K562 (cell line): ENCODE measurements at regions not wholly inside any gene's neighbourhood (a gene's known extent, or its start where the extent isn't known, plus 50 kb on each side); places are given as distances from the start of the nearest gene placed in this dataset.

Experiments
- CHD4 ChIP-seq: fragments of 200-600 bp; sonication (generic); IDR thresholded peaks from 3 replicates; pipeline ENCODE4 v1.6.1; 2012; ENCODE audit warnings: low read depth, mild to moderate bottlenecking, mixed read lengths, low read length, inconsistent platforms; ENCODE audit not compliant: insufficient read depth, insufficient replicate concordance, poor library complexity, severe bottlenecking
- EP300 ChIP-seq: IDR thresholded peaks from 2 replicates; pipeline ENCODE4 v1.6.1; 2012; ENCODE audit warnings: low read length, improper control_type of control experiment
- FOXK2 ChIP-seq, 2 experiments: fragments of 450-650 bp; IDR thresholded peaks in 1 of 2; conservative IDR thresholded peaks in 1 of 2; 2 replicates each; pipeline ENCODE4 v1.6.1; 2016; ENCODE audit warnings: low read depth in 2 of 2, mild to moderate bottlenecking in 1 of 2
- HDAC3 ChIP-seq: fragments of 450-650 bp; IDR thresholded peaks from 2 replicates; pipeline ENCODE4 v1.6.1; 2018; ENCODE audit warnings: borderline replicate concordance, mild to moderate bottlenecking, moderate library complexity; ENCODE audit not compliant: partially characterized antibody
- HDAC8 ChIP-seq: fragments of 450-650 bp; IDR thresholded peaks from 2 replicates; pipeline ENCODE4 v1.6.1; 2016; ENCODE audit warnings: mild to moderate bottlenecking, missing genetic modification characterization, moderate library complexity, missing compliant biosample characterization
- KLF16 ChIP-seq: IDR thresholded peaks from 2 replicates; pipeline ENCODE4 v1.6.1; 2016; ENCODE audit warnings: antibody characterized with exemption
- MXI1 ChIP-seq: IDR thresholded peaks from 2 replicates; pipeline ENCODE4 v1.6.1; 2011; ENCODE audit warnings: low read depth, mild to moderate bottlenecking, improper control_type of control experiment, low read length
- NR1H2 ChIP-seq: sonication (generic); formaldehyde crosslinking; IDR thresholded peaks from 2 replicates; pipeline ENCODE4 v1.4.0; 2020; ENCODE audit warnings: mild to moderate bottlenecking, missing genetic modification reagents
- PHTF2 ChIP-seq: fragments of 250-450 bp; sonication (Bioruptor Pico); IDR thresholded peaks from 2 replicates; pipeline ENCODE4 v1.5.0; 2021; ENCODE audit warnings: mild to moderate bottlenecking
- RB1 ChIP-seq: fragments of 450-650 bp; IDR thresholded peaks from 2 replicates; pipeline ENCODE4 v1.6.1; 2017; ENCODE audit warnings: low read depth, mild to moderate bottlenecking
- RBM22 ChIP-seq: fragments of 200-400 bp; formaldehyde crosslinking; IDR thresholded peaks from 2 replicates; pipeline ENCODE4 v1.6.1; 2018; ENCODE audit warnings: low read length, low read depth; ENCODE audit not compliant: poor library complexity, severe bottlenecking
- RNF2 ChIP-seq: sonication (generic); IDR thresholded peaks from 2 replicates; pipeline ENCODE4 v1.6.1; 2016
- SIRT6 ChIP-seq: IDR thresholded peaks from one replicate; pipeline ENCODE4 v1.6.1; 2012; ENCODE audit warnings: low read depth, mild to moderate bottlenecking, control low read depth, inconsistent platforms, low read length, moderate library complexity
- TAF9B ChIP-seq: fragments of 450-650 bp; IDR thresholded peaks from 2 replicates; pipeline ENCODE4 v1.6.1; 2018; ENCODE audit warnings: mild to moderate bottlenecking; ENCODE audit not compliant: partially characterized antibody
- TARDBP ChIP-seq: fragments of 450-650 bp; IDR thresholded peaks from 2 replicates; pipeline ENCODE4 v1.6.1; 2016
- TCF7 ChIP-seq: sonication (generic); IDR thresholded peaks from 2 replicates; pipeline ENCODE4 v1.6.1; 2016; ENCODE audit warnings: antibody characterized with exemption, borderline replicate concordance
- WHSC1 ChIP-seq: IDR thresholded peaks from one replicate; pipeline ENCODE4 v1.6.1; 2012; ENCODE audit warnings: low read length, control low read depth, inconsistent platforms
- ZNF347 ChIP-seq: fragments of 450-650 bp; formaldehyde crosslinking; IDR thresholded peaks from 2 replicates; pipeline ENCODE4 v1.4.0; 2020; ENCODE audit warnings: low read depth, mild to moderate bottlenecking, moderate library complexity
- TF ChIP-seq, protein P1 (sequence below): fragments of 250-450 bp; sonication (Bioruptor Pico); IDR thresholded peaks from 2 replicates; pipeline ENCODE4 v1.4.0; 2020; ENCODE audit warnings: mild to moderate bottlenecking, moderate library complexity
- TF ChIP-seq, protein P2 (sequence below): fragments of 450-650 bp; IDR thresholded peaks from 2 replicates; pipeline ENCODE4 v1.6.1; 2014; ENCODE audit warnings: low read depth, mild to moderate bottlenecking, moderate library complexity, borderline replicate concordance
- TF ChIP-seq, protein P3 (sequence below): fragments of 450-650 bp; formaldehyde crosslinking; IDR thresholded peaks from 2 replicates; pipeline ENCODE4 v1.4.0; 2022; ENCODE audit warnings: mild to moderate bottlenecking, moderate library complexity
- TF ChIP-seq, protein P4 (sequence below): fragments of 250-450 bp; sonication (Bioruptor Pico); IDR thresholded peaks from 2 replicates; pipeline ENCODE4 v1.8.0; 2021; ENCODE audit warnings: mild to moderate bottlenecking, moderate library complexity
- TF ChIP-seq, protein P5 (sequence below): sonication (generic); formaldehyde crosslinking; IDR thresholded peaks from 2 replicates; pipeline ENCODE4 v1.8.0; 2022; ENCODE audit warnings: mild to moderate bottlenecking, missing genetic modification reagents

DNA sequence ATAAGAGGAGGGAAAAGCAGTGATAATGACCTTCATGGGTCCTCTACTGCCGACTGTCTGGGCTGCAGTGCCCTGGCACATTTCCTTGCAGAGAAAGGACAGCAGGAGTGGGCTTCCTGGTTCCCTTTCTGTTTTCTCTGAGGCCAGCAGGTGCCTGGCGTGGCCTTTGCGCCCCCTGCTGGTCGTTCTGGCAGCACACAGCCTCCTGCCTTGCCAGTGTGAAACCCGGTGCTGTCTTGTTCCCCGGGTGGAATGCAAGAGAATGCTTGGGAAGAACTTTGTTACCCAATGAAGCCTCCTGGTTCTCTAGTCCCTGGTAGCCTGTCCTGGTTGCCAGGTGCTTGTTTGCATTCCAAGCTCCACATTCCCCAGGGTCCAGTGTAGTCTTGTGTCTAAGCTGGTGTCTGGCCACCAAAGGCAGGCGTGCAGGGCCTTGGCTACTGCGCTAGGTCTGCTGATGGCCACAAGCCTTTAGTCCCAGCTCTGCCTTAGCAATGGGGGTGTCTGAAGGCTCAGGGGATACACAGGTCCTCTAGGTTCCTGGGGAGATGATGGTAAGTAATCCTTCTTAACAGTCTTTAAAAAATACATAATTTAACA, 1392.4 kb upstream of the TMEM132C start (continued):
- TF ChIP-seq, protein P1, sequence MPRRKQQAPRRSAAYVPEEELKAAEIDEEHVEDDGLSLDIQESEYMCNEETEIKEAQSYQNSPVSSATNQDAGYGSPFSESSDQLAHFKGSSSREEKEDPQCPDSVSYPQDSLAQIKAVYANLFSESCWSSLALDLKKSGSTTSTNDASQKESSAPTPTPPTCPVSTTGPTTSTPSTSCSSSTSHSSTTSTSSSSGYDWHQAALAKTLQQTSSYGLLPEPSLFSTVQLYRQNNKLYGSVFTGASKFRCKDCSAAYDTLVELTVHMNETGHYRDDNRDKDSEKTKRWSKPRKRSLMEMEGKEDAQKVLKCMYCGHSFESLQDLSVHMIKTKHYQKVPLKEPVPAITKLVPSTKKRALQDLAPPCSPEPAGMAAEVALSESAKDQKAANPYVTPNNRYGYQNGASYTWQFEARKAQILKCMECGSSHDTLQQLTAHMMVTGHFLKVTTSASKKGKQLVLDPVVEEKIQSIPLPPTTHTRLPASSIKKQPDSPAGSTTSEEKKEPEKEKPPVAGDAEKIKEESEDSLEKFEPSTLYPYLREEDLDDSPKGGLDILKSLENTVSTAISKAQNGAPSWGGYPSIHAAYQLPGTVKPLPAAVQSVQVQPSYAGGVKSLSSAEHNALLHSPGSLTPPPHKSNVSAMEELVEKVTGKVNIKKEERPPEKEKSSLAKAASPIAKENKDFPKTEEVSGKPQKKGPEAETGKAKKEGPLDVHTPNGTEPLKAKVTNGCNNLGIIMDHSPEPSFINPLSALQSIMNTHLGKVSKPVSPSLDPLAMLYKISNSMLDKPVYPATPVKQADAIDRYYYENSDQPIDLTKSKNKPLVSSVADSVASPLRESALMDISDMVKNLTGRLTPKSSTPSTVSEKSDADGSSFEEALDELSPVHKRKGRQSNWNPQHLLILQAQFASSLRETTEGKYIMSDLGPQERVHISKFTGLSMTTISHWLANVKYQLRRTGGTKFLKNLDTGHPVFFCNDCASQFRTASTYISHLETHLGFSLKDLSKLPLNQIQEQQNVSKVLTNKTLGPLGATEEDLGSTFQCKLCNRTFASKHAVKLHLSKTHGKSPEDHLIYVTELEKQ (CRISPR knock-in tag): no peak
- TF ChIP-seq NR1H2 (CRISPR knock-in tag) (no peak), KLF16 (peak; percentile 59; the same call in 1 of the 2 replicates), HDAC3 (no peak), FOXK2 (conservative IDR thresholded peaks at IDR 0.05 in 1 of 2, IDR thresholded peaks at IDR 0.05 in 1 of 2; ENCODE audit: low read depth in 2 of 2) (no peak), TARDBP (no peak), TCF7 (no peak), EP300 (no peak), MXI1 (no peak), CHD4 (no peak), RB1 (peak; percentile 64; the same call in 1 of the 2 replicates), WHSC1 (no peak), RBM22 (no peak), PHTF2 (CRISPR knock-in tag) (no peak), RNF2 (no peak), SIRT6 (no peak), ZNF347 (CRISPR knock-in tag) (no peak), TAF9B (no peak), HDAC8 (tag) (no peak)
- TF ChIP-seq, protein P2, sequence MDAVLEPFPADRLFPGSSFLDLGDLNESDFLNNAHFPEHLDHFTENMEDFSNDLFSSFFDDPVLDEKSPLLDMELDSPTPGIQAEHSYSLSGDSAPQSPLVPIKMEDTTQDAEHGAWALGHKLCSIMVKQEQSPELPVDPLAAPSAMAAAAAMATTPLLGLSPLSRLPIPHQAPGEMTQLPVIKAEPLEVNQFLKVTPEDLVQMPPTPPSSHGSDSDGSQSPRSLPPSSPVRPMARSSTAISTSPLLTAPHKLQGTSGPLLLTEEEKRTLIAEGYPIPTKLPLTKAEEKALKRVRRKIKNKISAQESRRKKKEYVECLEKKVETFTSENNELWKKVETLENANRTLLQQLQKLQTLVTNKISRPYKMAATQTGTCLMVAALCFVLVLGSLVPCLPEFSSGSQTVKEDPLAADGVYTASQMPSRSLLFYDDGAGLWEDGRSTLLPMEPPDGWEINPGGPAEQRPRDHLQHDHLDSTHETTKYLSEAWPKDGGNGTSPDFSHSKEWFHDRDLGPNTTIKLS: no peak
- TF ChIP-seq, protein P3, sequence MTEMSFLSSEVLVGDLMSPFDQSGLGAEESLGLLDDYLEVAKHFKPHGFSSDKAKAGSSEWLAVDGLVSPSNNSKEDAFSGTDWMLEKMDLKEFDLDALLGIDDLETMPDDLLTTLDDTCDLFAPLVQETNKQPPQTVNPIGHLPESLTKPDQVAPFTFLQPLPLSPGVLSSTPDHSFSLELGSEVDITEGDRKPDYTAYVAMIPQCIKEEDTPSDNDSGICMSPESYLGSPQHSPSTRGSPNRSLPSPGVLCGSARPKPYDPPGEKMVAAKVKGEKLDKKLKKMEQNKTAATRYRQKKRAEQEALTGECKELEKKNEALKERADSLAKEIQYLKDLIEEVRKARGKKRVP: no peak
- TF ChIP-seq, protein P4, sequence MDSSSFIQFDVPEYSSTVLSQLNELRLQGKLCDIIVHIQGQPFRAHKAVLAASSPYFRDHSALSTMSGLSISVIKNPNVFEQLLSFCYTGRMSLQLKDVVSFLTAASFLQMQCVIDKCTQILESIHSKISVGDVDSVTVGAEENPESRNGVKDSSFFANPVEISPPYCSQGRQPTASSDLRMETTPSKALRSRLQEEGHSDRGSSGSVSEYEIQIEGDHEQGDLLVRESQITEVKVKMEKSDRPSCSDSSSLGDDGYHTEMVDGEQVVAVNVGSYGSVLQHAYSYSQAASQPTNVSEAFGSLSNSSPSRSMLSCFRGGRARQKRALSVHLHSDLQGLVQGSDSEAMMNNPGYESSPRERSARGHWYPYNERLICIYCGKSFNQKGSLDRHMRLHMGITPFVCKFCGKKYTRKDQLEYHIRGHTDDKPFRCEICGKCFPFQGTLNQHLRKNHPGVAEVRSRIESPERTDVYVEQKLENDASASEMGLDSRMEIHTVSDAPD (CRISPR knock-in tag): no peak
- TF ChIP-seq, protein P5, sequence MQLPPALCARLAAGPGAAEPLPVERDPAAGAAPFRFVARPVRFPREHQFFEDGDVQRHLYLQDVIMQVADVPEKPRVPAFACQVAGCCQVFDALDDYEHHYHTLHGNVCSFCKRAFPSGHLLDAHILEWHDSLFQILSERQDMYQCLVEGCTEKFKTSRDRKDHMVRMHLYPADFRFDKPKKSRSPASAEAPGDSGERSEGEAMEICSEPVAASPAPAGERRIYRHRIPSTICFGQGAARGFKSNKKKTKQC (CRISPR knock-in tag): no peak
